ENCODE measurements at regions not wholly inside any gene's neighbourhood (a gene's known extent, or its start where the extent isn't known, plus 50 kb on each side); places are given as distances from the start of the nearest gene placed in this dataset.
A peak's percentile ranks its signal among the peaks of the same experiment; 100 is the strongest.
"Not testable (repeated sequence)": the region's sequence is repeated elsewhere in the genome, so short reads cannot be mapped to it uniquely, and the experiment has no call there.

DNA sequence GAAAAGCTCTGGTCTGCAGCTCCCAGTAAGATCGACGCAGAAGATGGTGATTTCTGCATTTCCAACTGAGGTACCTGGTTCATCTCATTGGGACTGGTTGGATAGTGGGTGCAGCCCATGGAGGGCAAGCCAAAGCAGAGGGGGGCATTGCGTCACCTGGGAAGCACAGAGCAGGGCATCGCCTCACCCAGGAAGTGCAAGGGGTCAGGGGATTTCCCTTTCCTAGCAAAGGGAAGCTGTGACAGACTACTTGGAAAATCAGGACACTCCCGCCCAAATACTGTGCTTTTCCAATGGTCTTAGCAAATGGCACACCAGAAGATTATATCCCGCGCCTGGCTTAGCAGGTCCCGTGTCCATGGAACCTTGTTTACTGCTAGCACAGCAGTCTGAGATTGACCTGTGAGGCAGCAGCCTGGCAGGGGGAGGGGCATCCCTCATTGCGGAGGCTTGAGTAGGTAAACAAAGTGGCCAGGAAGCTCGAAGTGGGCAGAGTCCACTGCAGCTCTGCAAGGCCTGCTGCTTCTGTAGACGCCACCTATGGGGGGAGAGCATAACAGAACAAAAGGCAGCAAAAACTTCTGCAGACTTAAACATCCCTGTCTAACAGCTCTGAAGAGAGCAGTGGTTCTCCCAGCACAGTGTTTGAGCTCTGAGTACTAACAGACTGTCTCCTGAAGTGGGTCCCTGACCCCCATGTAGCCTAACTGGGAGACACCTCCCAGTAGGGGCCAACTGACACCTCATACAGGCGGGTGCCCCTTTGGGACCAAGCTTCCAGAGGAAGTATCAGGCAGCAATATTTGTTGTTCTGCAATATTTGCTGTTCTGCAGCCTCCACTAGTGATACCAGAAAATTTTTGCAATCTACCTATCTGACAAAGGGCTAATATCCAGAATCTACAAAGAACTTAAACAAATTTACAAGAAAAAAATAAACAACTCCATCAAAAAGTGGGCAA is 871.7 kb downstream of the IGSF11 start:
- H3K9me3 ChIP-seq (ENCODE audit: control insufficient read depth, low read length); H3K27me3 ChIP-seq (ENCODE audit: control insufficient read depth, insufficient read depth, low read length, poor library complexity, severe bottlenecking); H3K36me3 Mint-ChIP-seq (ENCODE audit: low read depth); H3K27ac Mint-ChIP-seq; H3K36me3 ChIP-seq (ENCODE audit: control insufficient read depth, insufficient read depth, low read length); H3K4me1 Mint-ChIP-seq; DNase-seq; H3K9ac ChIP-seq (ENCODE audit: extremely low read depth, low read length, poor library complexity, severe bottlenecking); H3K4me3 Mint-ChIP-seq; H3K27me3 Mint-ChIP-seq (ENCODE audit: insufficient read depth); H3K27ac ChIP-seq (ENCODE audit: low read depth, low read length); H3K4me1 ChIP-seq (ENCODE audit: control insufficient read depth, insufficient read depth, low read length); H3K4me3 ChIP-seq (ENCODE audit: low read length): not testable (repeated sequence)
- 85 to 86% methylated on average over 10 to 12 of the region's 12 CpGs for WGBS, 2 experiments (ENCODE audit: insufficient coverage in 1 of 2, insufficient read length in 1 of 2)
- peaks cover 40% of the 10 kb centered on the region for H3K9me3 Mint-ChIP-seq
- TF ChIP-seq, protein P1, sequence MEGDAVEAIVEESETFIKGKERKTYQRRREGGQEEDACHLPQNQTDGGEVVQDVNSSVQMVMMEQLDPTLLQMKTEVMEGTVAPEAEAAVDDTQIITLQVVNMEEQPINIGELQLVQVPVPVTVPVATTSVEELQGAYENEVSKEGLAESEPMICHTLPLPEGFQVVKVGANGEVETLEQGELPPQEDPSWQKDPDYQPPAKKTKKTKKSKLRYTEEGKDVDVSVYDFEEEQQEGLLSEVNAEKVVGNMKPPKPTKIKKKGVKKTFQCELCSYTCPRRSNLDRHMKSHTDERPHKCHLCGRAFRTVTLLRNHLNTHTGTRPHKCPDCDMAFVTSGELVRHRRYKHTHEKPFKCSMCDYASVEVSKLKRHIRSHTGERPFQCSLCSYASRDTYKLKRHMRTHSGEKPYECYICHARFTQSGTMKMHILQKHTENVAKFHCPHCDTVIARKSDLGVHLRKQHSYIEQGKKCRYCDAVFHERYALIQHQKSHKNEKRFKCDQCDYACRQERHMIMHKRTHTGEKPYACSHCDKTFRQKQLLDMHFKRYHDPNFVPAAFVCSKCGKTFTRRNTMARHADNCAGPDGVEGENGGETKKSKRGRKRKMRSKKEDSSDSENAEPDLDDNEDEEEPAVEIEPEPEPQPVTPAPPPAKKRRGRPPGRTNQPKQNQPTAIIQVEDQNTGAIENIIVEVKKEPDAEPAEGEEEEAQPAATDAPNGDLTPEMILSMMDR (conservative IDR thresholded peaks at IDR 0.05), result peak; percentile 13

DNA sequence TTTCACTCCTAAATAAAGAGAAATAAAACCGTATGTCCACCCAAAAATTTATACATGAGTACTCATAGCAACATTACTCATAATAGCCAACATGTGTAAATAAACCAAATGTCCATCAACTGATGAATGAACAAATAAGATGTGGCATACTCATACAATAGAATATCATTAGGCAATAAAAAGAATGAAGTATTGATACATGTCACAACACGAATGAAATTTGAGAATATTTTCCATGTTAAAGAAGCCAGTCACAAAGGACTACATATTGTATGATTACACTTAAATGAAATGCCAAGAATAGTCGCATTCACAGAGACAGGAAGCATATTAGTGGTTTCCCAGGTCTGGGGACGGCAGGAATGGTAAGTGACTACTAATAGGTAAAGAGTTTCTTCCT is 869.2 kb downstream of the IGSF11 start:
- Histone ChIP-seq H3K9ac (ENCODE audit: extremely low read depth, low read length, poor library complexity, severe bottlenecking) (no peak overlapping the region), H3K27ac (ENCODE audit: low read depth, low read length) (no peak overlapping the region), H3K4me1 (ENCODE audit: control insufficient read depth, insufficient read depth, low read length) (peaks cover 2% of the 10 kb centered on the region), H3K9me3 (ENCODE audit: control insufficient read depth, low read length) (peaks cover 6% of the 10 kb centered on the region), H3K36me3 (ENCODE audit: control insufficient read depth, insufficient read depth, low read length) (no peaks in the 10 kb centered on the region), H3K27me3 (ENCODE audit: control insufficient read depth, insufficient read depth, low read length, poor library complexity, severe bottlenecking) (no peaks in the 10 kb centered on the region), H3K4me3 (ENCODE audit: low read length) (no peak overlapping the region)
- peaks cover 3% of the 10 kb centered on the region for H3K36me3 Mint-ChIP-seq (ENCODE audit: low read depth)
- peaks cover 28% of the 10 kb centered on the region for H3K9me3 Mint-ChIP-seq
- no peak overlapping the region for H3K4me3 Mint-ChIP-seq
- H3K27me3 Mint-ChIP-seq (ENCODE audit: insufficient read depth), result no peaks in the 10 kb centered on the region
- 88 to 100% methylated on average over 3 to 4 of the region's 4 CpGs for WGBS, 2 experiments (ENCODE audit: insufficient coverage in 1 of 2, insufficient read length in 1 of 2)
- no peak overlapping the region for H3K27ac Mint-ChIP-seq
- TF ChIP-seq, protein P1 (conservative IDR thresholded peaks at IDR 0.05), result no peak
- no peaks in the 10 kb centered on the region for H3K4me1 Mint-ChIP-seq
- DNase-seq, result no peak

DNA sequence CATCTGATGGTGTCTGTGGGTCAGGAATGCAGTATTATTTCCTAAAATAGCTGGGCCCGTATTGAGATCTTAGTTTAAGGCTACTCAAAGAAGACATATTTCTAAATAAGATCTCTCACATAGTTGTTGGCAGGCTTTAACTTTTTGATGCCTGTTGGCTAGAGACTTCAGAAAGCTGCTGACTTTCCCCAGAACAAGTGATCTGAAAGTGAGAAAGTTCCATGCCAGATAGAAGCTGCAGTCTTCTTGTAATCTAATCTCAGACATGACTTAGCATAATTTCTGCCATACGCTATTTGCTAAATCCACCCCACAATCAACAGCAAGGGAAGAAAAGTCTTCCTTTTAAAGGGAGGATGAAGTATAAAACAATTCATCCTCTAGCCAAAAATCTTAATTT is 867.1 kb downstream of the IGSF11 start:
- Histone ChIP-seq H3K27ac (ENCODE audit: low read depth, low read length) (no peak overlapping the region), H3K4me1 (ENCODE audit: control insufficient read depth, insufficient read depth, low read length) (peaks cover 2% of the 10 kb centered on the region), H3K9ac (ENCODE audit: extremely low read depth, low read length, poor library complexity, severe bottlenecking) (no peak overlapping the region), H3K36me3 (ENCODE audit: control insufficient read depth, insufficient read depth, low read length) (no peaks in the 10 kb centered on the region), H3K27me3 (ENCODE audit: control insufficient read depth, insufficient read depth, low read length, poor library complexity, severe bottlenecking) (no peaks in the 10 kb centered on the region), H3K9me3 (ENCODE audit: control insufficient read depth, low read length) (peaks cover under 1% of the 10 kb centered on the region), H3K4me3 (ENCODE audit: low read length) (no peak overlapping the region)
- Mint-ChIP-seq H3K9me3 (peaks cover 25% of the 10 kb centered on the region), H3K27ac (no peak overlapping the region), H3K4me1 (no peaks in the 10 kb centered on the region), H3K27me3 (ENCODE audit: insufficient read depth) (no peaks in the 10 kb centered on the region), H3K36me3 (ENCODE audit: low read depth) (peaks cover under 1% of the 10 kb centered on the region), H3K4me3 (no peak overlapping the region)
- TF ChIP-seq, protein P1 (conservative IDR thresholded peaks at IDR 0.05), result no peak
- 96% methylated on average over 2 of the region's 2 CpGs; no CpG with 5 or more reads in 1 of the 2 experiments for WGBS, 2 experiments (ENCODE audit: insufficient coverage in 1 of 2, insufficient read length in 1 of 2)
- DNase-seq, result no peak

All from endodermal cell (in vitro differentiated cells).